ENCODE measurements at regions not wholly inside any gene's neighbourhood (a gene's known extent, or its start where the extent isn't known, plus 50 kb on each side); places are given as distances from the start of the nearest gene placed in this dataset.

DNA sequence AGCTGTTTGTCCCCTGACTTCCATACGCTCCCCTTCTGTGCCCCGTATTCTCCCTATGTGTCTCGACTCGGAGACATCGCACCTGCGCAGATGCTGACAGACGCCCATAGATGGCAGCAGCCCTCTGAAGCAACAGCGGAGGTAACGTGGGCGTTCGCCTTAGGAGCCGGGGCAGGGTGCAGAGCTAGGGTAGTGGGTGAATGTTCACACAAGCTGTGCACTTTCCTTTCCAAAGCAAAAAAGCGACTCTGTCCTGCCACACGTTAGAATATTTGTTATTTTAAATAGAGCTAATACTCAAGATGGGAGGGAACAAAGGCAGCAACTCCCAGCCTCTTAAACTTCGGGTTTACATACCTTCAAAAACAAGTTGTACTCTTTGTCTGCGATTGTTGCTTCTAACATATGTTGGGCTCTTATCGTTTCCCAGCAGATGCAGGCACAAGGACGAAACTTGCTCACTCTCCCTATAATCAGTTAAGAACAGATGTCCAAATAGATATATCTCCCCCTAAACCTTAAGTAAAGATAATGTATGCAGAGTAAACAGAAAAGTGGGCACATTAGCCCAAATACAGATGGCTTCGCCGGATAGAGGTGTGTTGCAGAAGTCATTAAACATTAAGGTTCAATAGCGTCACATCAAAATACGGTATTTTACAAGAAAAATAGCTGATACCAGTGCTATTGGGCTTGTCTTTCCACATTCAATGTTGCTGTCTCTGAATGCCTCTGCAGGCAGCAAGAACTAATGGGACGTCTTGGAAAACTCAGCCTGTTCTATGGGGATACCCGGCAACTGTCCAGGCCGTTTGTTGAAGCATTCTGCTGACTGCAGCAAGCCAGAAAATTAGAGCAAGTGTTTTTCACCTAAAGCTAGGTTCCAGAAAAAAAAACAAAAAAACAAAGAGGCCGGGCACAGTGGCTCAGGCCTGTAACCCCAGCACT is 340.3 kb upstream of the PRKCQ start (continued):
- TF ChIP-seq MGA (IDR thresholded peaks at IDR 0.05) (no peak), NKRF (IDR thresholded peaks at IDR 0.05; ENCODE audit: borderline replicate concordance) (peak; percentile 27; the same call in 1 of the 2 replicates), CAMTA2 (CRISPR knock-in tag; conservative IDR thresholded peaks at IDR 0.05) (no peak), KLF1 (tag; IDR thresholded peaks at IDR 0.05) (no peak), FOXP1 (CRISPR knock-in tag; IDR thresholded peaks at IDR 0.05) (peak; percentile 59; the same call in 1 of the 2 replicates), ZC3H11A (IDR thresholded peaks at IDR 0.05; ENCODE audit: low read depth, low read length) (no peak), ZNF408 (CRISPR knock-in tag; IDR thresholded peaks at IDR 0.05; ENCODE audit: low read depth) (no peak), CSDE1 (IDR thresholded peaks at IDR 0.05) (no peak; a peak in 1 of 4 replicates), TCF7L2 (IDR thresholded peaks at IDR 0.05; ENCODE audit: low read depth, low read length) (no peak), ZNF589 (CRISPR knock-in tag; IDR thresholded peaks at IDR 0.05; ENCODE audit: low read depth) (peak; percentile 93), RBM22 (IDR thresholded peaks at IDR 0.05; ENCODE audit: low read depth, low read length, poor library complexity, severe bottlenecking) (no peak), U2AF1 (optimal IDR thresholded peaks at IDR 0.05; ENCODE audit: low read depth, low read length) (no peak)
